GM23248 (cell line): ENCODE measurements at regions not wholly inside any gene's neighbourhood (a gene's known extent, or its start where the extent isn't known, plus 50 kb on each side); places are given as distances from the start of the nearest gene placed in this dataset.

Experiments used
- DNase-seq: peaks from one replicate; pipeline ENCODE4 v3.0.0-alpha.2; 2015
- H2AFZ ChIP-seq: fragments of 200-600 bp; sonication (generic); 2 replicates; pipeline ENCODE4 v1.6.1; 2016; ENCODE audit warnings: antibody characterized with exemption
- H3F3A ChIP-seq: fragments of 200-600 bp; sonication (generic); 2 replicates; pipeline ENCODE4 v1.6.1; 2016; ENCODE audit warnings: mild to moderate bottlenecking, antibody characterized with exemption, mixed run types; ENCODE audit not compliant: insufficient read depth
- H3K27ac ChIP-seq: fragments of 200-600 bp; sonication (generic); 2 replicates; pipeline ENCODE4 v1.5.1; 2016; ENCODE audit warnings: mild to moderate bottlenecking
- H3K27me3 ChIP-seq: fragments of 200-600 bp; sonication (generic); replicated peaks from 2 replicates; pipeline ENCODE4 v1.6.1; 2016; ENCODE audit warnings: mild to moderate bottlenecking; ENCODE audit not compliant: insufficient read depth
- H3K36me3 ChIP-seq: fragments of 200-600 bp; sonication (generic); 2 replicates; pipeline ENCODE4 v1.6.1; 2016; ENCODE audit warnings: low read depth, mild to moderate bottlenecking
- H3K4me1 ChIP-seq: fragments of 200-600 bp; sonication (generic); 2 replicates; pipeline ENCODE4 v1.6.1; 2016; ENCODE audit warnings: mild to moderate bottlenecking; ENCODE audit not compliant: insufficient read depth
- H3K4me2 ChIP-seq: fragments of 200-600 bp; sonication (generic); one replicate; pipeline ENCODE4 v1.6.1; 2016; ENCODE audit warnings: mild to moderate bottlenecking; ENCODE audit not compliant: unreplicated experiment
- H3K4me3 ChIP-seq: fragments of 200-600 bp; sonication (generic); 2 replicates; pipeline ENCODE4 v1.5.1; 2016; ENCODE audit warnings: mild to moderate bottlenecking
- H3K79me2 ChIP-seq: fragments of 200-600 bp; sonication (generic); 2 replicates; pipeline ENCODE4 v1.6.1; 2016; ENCODE audit warnings: mild to moderate bottlenecking; ENCODE audit not compliant: insufficient read depth
- H3K9ac ChIP-seq: fragments of 200-600 bp; sonication (generic); 2 replicates; pipeline ENCODE4 v1.6.1; 2016; ENCODE audit warnings: mild to moderate bottlenecking
- H3K9me2 ChIP-seq: fragments of 200-600 bp; sonication (generic); 2 replicates; pipeline ENCODE4 v1.6.1; 2016; ENCODE audit warnings: mixed run types, mild to moderate bottlenecking, moderate library complexity; ENCODE audit not compliant: insufficient read depth
- H3K9me3 ChIP-seq: fragments of 200-600 bp; sonication (generic); one replicate; pipeline ENCODE4 v1.6.1; 2017; ENCODE audit warnings: low read depth
- H4K20me1 ChIP-seq: fragments of 200-600 bp; sonication (generic); 2 replicates; pipeline ENCODE4 v1.6.0; 2016; ENCODE audit not compliant: insufficient read depth
- EZH2 ChIP-seq: fragments of 200-600 bp; sonication (generic); IDR thresholded peaks from 2 replicates; pipeline ENCODE4 v1.6.1; 2018; ENCODE audit warnings: antibody characterized with exemption, mild to moderate bottlenecking; ENCODE audit not compliant: insufficient read depth, poor library complexity, severe bottlenecking
- EZH2phosphoT487 ChIP-seq: fragments of 200-600 bp; sonication (generic); IDR thresholded peaks from 2 replicates; pipeline ENCODE4 v1.6.1; 2018; ENCODE audit warnings: antibody characterized with exemption, moderate library complexity, mild to moderate bottlenecking, low read depth; ENCODE audit not compliant: insufficient read depth
- WGBS, 2 experiments: methylation state at CpG; one replicate each; pipeline ENCODE4 v1.1.6; 2015 to 2017; ENCODE audit warnings: low lambda C conversion rate in 2 of 2, low coverage in 1 of 2; ENCODE audit errors: missing lambda C conversion rate in 2 of 2; 5-methylcytosine and 5-hydroxymethylcytosine counted together
- in situ Hi-C: fragments of 300-500 bp; cut with MboI; formaldehyde crosslinking; loops from 2 replicates; pipeline ENCODE4 v1.15.0; 2020

GRCh38 chr9:88689509-88690298 is 154.7 kb downstream of the NXNL2 start:
- in situ Hi-C loops, result no loop called here
- H3K9ac ChIP-seq, result no peak overlapping the region
- H3K9me2 ChIP-seq, result no peaks in the 10 kb centered on the region
- no peaks in the 10 kb centered on the region for H3K79me2 ChIP-seq
- H3K27ac ChIP-seq, result no peak overlapping the region
- H3K4me2 ChIP-seq, result no peak overlapping the region
- 83 to 87% methylated on average over 6 of the region's 6 CpGs for WGBS, 2 experiments
- no peaks in the 10 kb centered on the region for H3K9me3 ChIP-seq
- H3K36me3 ChIP-seq, result no peaks in the 10 kb centered on the region
- no peak overlapping the region for H3K4me3 ChIP-seq
- H3F3A ChIP-seq, result no peaks in the 10 kb centered on the region
- no peaks in the 10 kb centered on the region for H3K27me3 ChIP-seq
- no peaks in the 10 kb centered on the region; the same call in 1 of the 2 replicates for H3K4me1 ChIP-seq
- DNase-seq, result no peak
- TF ChIP-seq EZH2, result no peak
- TF ChIP-seq EZH2phosphoT487, result no peak
- no peak overlapping the region for H2AFZ ChIP-seq
- H4K20me1 ChIP-seq, result no peaks in the 10 kb centered on the region

- Histone ChIP-seq H3K4me2 (no peak overlapping the region), H3K9me3 (no peaks in the 10 kb centered on the region)
- 97% methylated on average over 3 of the region's 3 CpGs for WGBS, 2 experiments
Measured at GRCh38 chr9:88690628-88691027, 155.7 kb downstream of the NXNL2 start.

GRCh38 chr9:88691091-88691490 is 156.1 kb downstream of the NXNL2 start:
- WGBS, 2 experiments, result 89 to 95% methylated on average over 3 of the region's 3 CpGs
- no peak for DNase-seq
- TF ChIP-seq EZH2, result no peak
- TF ChIP-seq EZH2phosphoT487, result no peak

More at GRCh38 chr9:88690628-88691027, 155.7 kb downstream of the NXNL2 start:
- no peaks in the 10 kb centered on the region for H3F3A ChIP-seq
- H2AFZ ChIP-seq, result no peak overlapping the region
- H3K4me1 ChIP-seq, result no peaks in the 10 kb centered on the region; the same call in 1 of the 2 replicates
- no peak overlapping the region for H3K9ac ChIP-seq
- no peaks in the 10 kb centered on the region for H3K79me2 ChIP-seq
- no peak overlapping the region for H3K4me3 ChIP-seq
- TF ChIP-seq EZH2phosphoT487, result no peak
- no peak for TF ChIP-seq EZH2
- H3K27me3 ChIP-seq, result no peaks in the 10 kb centered on the region
- in situ Hi-C loops, result no loop called here
- no peak overlapping the region for H3K27ac ChIP-seq
- DNase-seq, result no peak
- no peaks in the 10 kb centered on the region for H4K20me1 ChIP-seq
- no peaks in the 10 kb centered on the region for H3K36me3 ChIP-seq
- no peaks in the 10 kb centered on the region for H3K9me2 ChIP-seq

DNA sequence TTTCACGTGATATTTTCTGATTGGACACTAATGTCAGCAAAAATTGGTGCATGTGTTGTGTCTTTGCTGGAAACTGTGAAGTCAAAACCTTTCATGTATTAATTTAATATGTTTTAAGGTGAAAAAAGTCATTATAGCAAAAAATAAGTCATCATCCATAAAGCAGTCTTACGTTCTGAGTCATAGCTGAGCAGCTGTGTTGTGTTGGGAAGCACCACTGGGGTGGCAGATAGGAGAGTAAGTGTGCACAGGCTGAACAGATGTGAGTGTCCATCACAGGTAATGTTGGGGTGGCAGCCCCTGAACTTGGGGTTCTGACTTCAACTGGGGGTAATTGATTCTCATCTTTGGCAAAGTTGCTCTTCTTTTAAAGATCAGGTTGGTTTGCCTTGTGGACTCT is 156.8 kb downstream of the NXNL2 start:
- in situ Hi-C loops, result no loop called here
- 74 to 75% methylated on average over 2 of the region's 2 CpGs for WGBS, 2 experiments
- peak; percentile 59 for DNase-seq

More at GRCh38 chr9:88691091-88691490, 156.1 kb downstream of the NXNL2 start:
- Histone ChIP-seq H3F3A (no peaks in the 10 kb centered on the region), H3K9me2 (no peaks in the 10 kb centered on the region), H3K79me2 (no peaks in the 10 kb centered on the region), H3K9ac (no peak overlapping the region), H3K36me3 (no peaks in the 10 kb centered on the region), H4K20me1 (no peaks in the 10 kb centered on the region), H3K4me2 (no peak overlapping the region), H3K27ac (no peak overlapping the region), H2AFZ (no peak overlapping the region), H3K4me1 (no peaks in the 10 kb centered on the region; the same call in 1 of the 2 replicates), H3K9me3 (no peaks in the 10 kb centered on the region), H3K4me3 (no peak overlapping the region), H3K27me3 (no peaks in the 10 kb centered on the region)
- in situ Hi-C loops, result no loop called here

More for the DNA sequence above, 156.8 kb downstream of the NXNL2 start:
- no peak overlapping the region for H3K9ac ChIP-seq
- no peaks in the 10 kb centered on the region for H3K36me3 ChIP-seq
- TF ChIP-seq EZH2phosphoT487 (no peak), EZH2 (no peak)
- no peaks in the 10 kb centered on the region for H3F3A ChIP-seq
- H3K27ac ChIP-seq, result no peak overlapping the region
- H3K4me3 ChIP-seq, result no peak overlapping the region
- no peak overlapping the region for H3K4me2 ChIP-seq
- no peak overlapping the region for H2AFZ ChIP-seq
- no peaks in the 10 kb centered on the region for H3K79me2 ChIP-seq
- H3K27me3 ChIP-seq, result no peaks in the 10 kb centered on the region
- H4K20me1 ChIP-seq, result no peaks in the 10 kb centered on the region
- no peaks in the 10 kb centered on the region for H3K9me3 ChIP-seq
- H3K9me2 ChIP-seq, result no peaks in the 10 kb centered on the region
- no peaks in the 10 kb centered on the region; the same call in 1 of the 2 replicates for H3K4me1 ChIP-seq
